ENCODE measurements at regions not wholly inside any gene's neighbourhood (a gene's known extent, or its start where the extent isn't known, plus 50 kb on each side); places are given as distances from the start of the nearest gene placed in this dataset.

DNA sequence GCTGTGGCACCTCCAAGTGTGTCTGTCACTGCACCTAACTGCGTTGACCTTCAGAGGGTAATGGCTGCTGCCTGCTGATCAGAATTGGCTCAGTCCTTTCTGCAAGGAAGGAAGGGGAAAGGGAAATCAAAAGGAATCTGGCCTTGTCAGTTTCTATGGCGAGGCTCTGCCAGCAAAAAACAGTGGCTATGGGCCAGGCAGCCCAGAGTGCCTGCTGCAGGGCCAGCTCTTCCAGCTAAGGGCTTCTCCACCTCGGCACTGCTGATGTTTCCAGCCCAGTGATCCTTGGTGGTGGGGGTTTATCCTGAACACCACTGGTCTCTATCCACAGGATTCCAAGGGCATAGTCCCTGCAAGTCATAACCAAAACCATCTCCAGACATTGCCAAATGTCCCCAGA, 184.3 kb downstream of the TJP1 start:
- Histone ChIP-seq H3K18ac (ENCODE audit: low read depth, low read length) (no peak overlapping the region), H2AK9ac (replicated peaks; ENCODE audit: low read depth, low read length, poor library complexity) (no peak overlapping the region), H3K9ac (ENCODE audit: low read depth, low read length) (no peak overlapping the region), H3K27ac (ENCODE audit: insufficient read depth, low read length) (no peak overlapping the region), H4K20me1 (ENCODE audit: insufficient read depth, low read length) (no peaks in the 10 kb centered on the region), H3K27me3 (ENCODE audit: control insufficient read depth, insufficient read depth, low read length) (peaks cover 3% of the 10 kb centered on the region), H3K36me3 (ENCODE audit: control insufficient read depth, insufficient read depth, low read length) (no peaks in the 10 kb centered on the region), H4K5ac (ENCODE audit: low read depth, low read length) (no peak overlapping the region), H4K91ac (ENCODE audit: insufficient read depth, low read depth, low read length) (no peak overlapping the region), H3K23ac (ENCODE audit: low read depth, low read length) (no peak overlapping the region), H3K9me1 (ENCODE audit: insufficient read depth, low read length) (no peaks in the 10 kb centered on the region), H4K8ac (ENCODE audit: low read depth in 2 of 2, low read length in 2 of 2) (no peak overlapping the region), H2BK20ac (ENCODE audit: low read depth, low read length) (no peak overlapping the region), H2AFZ (replicated peaks; ENCODE audit: low read length, poor library complexity) (no peak overlapping the region), H2BK15ac (ENCODE audit: low read depth, low read length) (no peak overlapping the region), H3K4me1 (ENCODE audit: control insufficient read depth, insufficient read depth, low read length) (no peaks in the 10 kb centered on the region), H3K4me3 (ENCODE audit: insufficient read depth, low read depth, low read length) (no peak overlapping the region), H3K4me2 (ENCODE audit: low read depth, low read length) (no peak overlapping the region), H3K56ac (ENCODE audit: extremely low read depth, insufficient read depth, low read length) (no peak overlapping the region), H3K4ac (ENCODE audit: low read depth, low read length) (no peak overlapping the region), H3K79me1 (ENCODE audit: low read depth in 1 of 2, low read length in 2 of 2) (no peaks in the 10 kb centered on the region), H2BK120ac (ENCODE audit: low read depth, low read length) (no peak overlapping the region), H2BK5ac (ENCODE audit: low read depth, low read length, poor library complexity, severe bottlenecking) (no peak overlapping the region), H3K9me3 (ENCODE audit: control insufficient read depth, insufficient read depth, low read length) (no peaks in the 10 kb centered on the region), H3K14ac (replicated peaks; ENCODE audit: low read depth, low read length) (no peak overlapping the region), H2AK5ac (ENCODE audit: low read depth, low read length) (no peak overlapping the region)
- POLR2A ChIA-PET (ENCODE audit: unreplicated experiment), result no interaction called here
- intact Hi-C loops (cut with micrococcal nuclease) (no loop called here), in situ Hi-C loops (cut with MboI; ENCODE audit: low sequenced_read_pairs) (loop anchor here (5.0 kb wide), 1 partner anchor 51 kb away; no protein-coding TSS in a partner anchor), dilution Hi-C loops (cut with HindIII; ENCODE audit: low sequenced_read_pairs, unreplicated experiment) (no loop called here)
- BruUV-seq (replicated peaks), result no TSS peak
- WGBS, 2 experiments (ENCODE audit: extremely low coverage in 2 of 2, insufficient read length in 1 of 2), result no CpG with 5 or more reads among the region's 3 CpGs
- no peak for ATAC-seq (ENCODE audit: low read depth)
- TF ChIP-seq, protein P1, sequence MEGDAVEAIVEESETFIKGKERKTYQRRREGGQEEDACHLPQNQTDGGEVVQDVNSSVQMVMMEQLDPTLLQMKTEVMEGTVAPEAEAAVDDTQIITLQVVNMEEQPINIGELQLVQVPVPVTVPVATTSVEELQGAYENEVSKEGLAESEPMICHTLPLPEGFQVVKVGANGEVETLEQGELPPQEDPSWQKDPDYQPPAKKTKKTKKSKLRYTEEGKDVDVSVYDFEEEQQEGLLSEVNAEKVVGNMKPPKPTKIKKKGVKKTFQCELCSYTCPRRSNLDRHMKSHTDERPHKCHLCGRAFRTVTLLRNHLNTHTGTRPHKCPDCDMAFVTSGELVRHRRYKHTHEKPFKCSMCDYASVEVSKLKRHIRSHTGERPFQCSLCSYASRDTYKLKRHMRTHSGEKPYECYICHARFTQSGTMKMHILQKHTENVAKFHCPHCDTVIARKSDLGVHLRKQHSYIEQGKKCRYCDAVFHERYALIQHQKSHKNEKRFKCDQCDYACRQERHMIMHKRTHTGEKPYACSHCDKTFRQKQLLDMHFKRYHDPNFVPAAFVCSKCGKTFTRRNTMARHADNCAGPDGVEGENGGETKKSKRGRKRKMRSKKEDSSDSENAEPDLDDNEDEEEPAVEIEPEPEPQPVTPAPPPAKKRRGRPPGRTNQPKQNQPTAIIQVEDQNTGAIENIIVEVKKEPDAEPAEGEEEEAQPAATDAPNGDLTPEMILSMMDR (conservative IDR thresholded peaks at IDR 0.05; ENCODE audit: low read depth, low read length), result no peak
- TF ChIP-seq RAD21 (IDR thresholded peaks at IDR 0.05; ENCODE audit: low read length), result no peak
- no peak for TF ChIP-seq MAZ (IDR thresholded peaks at IDR 0.05; ENCODE audit: borderline replicate concordance, low read depth, low read length)
- TF ChIP-seq MXI1 (IDR thresholded peaks at IDR 0.05; ENCODE audit: borderline replicate concordance, low read depth, low read length), result no peak
- no peak for TF ChIP-seq RCOR1 (IDR thresholded peaks at IDR 0.05; ENCODE audit: insufficient replicate concordance, low read length)
- TF ChIP-seq, protein P2, sequence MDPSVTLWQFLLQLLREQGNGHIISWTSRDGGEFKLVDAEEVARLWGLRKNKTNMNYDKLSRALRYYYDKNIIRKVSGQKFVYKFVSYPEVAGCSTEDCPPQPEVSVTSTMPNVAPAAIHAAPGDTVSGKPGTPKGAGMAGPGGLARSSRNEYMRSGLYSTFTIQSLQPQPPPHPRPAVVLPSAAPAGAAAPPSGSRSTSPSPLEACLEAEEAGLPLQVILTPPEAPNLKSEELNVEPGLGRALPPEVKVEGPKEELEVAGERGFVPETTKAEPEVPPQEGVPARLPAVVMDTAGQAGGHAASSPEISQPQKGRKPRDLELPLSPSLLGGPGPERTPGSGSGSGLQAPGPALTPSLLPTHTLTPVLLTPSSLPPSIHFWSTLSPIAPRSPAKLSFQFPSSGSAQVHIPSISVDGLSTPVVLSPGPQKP (IDR thresholded peaks at IDR 0.05; ENCODE audit: borderline replicate concordance, low read depth, low read length), result no peak
- no peak for TF ChIP-seq POLR2A (IDR thresholded peaks at IDR 0.05; ENCODE audit: low read depth, low read length)
- TF ChIP-seq NFE2L2 (IDR thresholded peaks at IDR 0.05; ENCODE audit: low read depth, low read length), result no peak
- TF ChIP-seq MAFK (IDR thresholded peaks at IDR 0.05; ENCODE audit: low read depth, low read length), result no peak
- CTCF ChIA-PET, result no interaction called here
- no peak for DNase-seq
